Adrenal gland (tissue), 5 donors: ENCODE measurements at regions not wholly inside any gene's neighbourhood (a gene's known extent, or its start where the extent isn't known, plus 50 kb on each side); places are given as distances from the start of the nearest gene placed in this dataset.

Source experiments
- CTCF ChIP-seq, 6 experiments: fragments of 450-650 bp in 4 of 6; fragments of 200-600 bp in 2 of 6; sonication (generic) in 1 of 6; IDR thresholded peaks; 1 replicate in 5 of 6; 2 replicates in 1 of 6; pipeline versions ENCODE4 v1.5.1 to v1.8.0; 2016 to 2021; ENCODE audit warnings: antibody characterized with exemption in 6 of 6, mild to moderate bottlenecking in 2 of 6, moderate library complexity in 1 of 6
- POLR2A ChIP-seq, 2 donors: fragments of 450-650 bp; IDR thresholded peaks; one replicate each; pipeline ENCODE4 v1.6.1; 2017; ENCODE audit warnings: antibody characterized with exemption in 2 of 2, mild to moderate bottlenecking in 2 of 2, moderate library complexity in 1 of 2
- donor health status: DM: no; HTN: no; CAD: no.

- TF ChIP-seq CTCF (IDR thresholded peaks at IDR 0.05): no peak
- no peak for TF ChIP-seq POLR2A (IDR thresholded peaks at IDR 0.05)
Measured at GRCh38 chr4:66216252-66216651, 546.0 kb upstream of the EPHA5 start.
